Neural cell (in vitro differentiated cells): ENCODE measurements at regions not wholly inside any gene's neighbourhood (a gene's known extent, or its start where the extent isn't known, plus 50 kb on each side); places are given as distances from the start of the nearest gene placed in this dataset.

Experiments
- EZH2 ChIP-seq: fragments of 200-600, 300-800 bp; shearing (Covaris generic), sonication (generic); IDR thresholded peaks from 2 replicates; pipeline ENCODE4 v1.6.1; 2014; ENCODE audit warnings: antibody characterized with exemption, low read length, borderline replicate concordance, mild to moderate bottlenecking; ENCODE audit not compliant: insufficient read depth, poor library complexity, severe bottlenecking
- POLR2AphosphoS5 ChIP-seq: IDR thresholded peaks from 2 replicates; pipeline ENCODE4 v1.6.1; 2012
- TAF1 ChIP-seq: IDR thresholded peaks from 2 replicates; pipeline ENCODE4 v1.6.1; 2012; ENCODE audit warnings: low read depth
- TF ChIP-seq, protein P1 (sequence below): fragments of 450-650 bp; IDR thresholded peaks from 2 replicates; pipeline ENCODE4 v1.5.1; 2014; ENCODE audit warnings: antibody characterized with exemption, mild to moderate bottlenecking, moderate library complexity; ENCODE audit not compliant: poor library complexity, severe bottlenecking

GRCh38 chr9:65432051-65432450 is 147.0 kb upstream of the FOXD4L5 start:
- TF ChIP-seq, protein P1, sequence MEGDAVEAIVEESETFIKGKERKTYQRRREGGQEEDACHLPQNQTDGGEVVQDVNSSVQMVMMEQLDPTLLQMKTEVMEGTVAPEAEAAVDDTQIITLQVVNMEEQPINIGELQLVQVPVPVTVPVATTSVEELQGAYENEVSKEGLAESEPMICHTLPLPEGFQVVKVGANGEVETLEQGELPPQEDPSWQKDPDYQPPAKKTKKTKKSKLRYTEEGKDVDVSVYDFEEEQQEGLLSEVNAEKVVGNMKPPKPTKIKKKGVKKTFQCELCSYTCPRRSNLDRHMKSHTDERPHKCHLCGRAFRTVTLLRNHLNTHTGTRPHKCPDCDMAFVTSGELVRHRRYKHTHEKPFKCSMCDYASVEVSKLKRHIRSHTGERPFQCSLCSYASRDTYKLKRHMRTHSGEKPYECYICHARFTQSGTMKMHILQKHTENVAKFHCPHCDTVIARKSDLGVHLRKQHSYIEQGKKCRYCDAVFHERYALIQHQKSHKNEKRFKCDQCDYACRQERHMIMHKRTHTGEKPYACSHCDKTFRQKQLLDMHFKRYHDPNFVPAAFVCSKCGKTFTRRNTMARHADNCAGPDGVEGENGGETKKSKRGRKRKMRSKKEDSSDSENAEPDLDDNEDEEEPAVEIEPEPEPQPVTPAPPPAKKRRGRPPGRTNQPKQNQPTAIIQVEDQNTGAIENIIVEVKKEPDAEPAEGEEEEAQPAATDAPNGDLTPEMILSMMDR, result no peak
- TF ChIP-seq TAF1 (no peak), EZH2 (no peak), POLR2AphosphoS5 (no peak)
